RWPE1 (cell line): ENCODE measurements at regions not wholly inside any gene's neighbourhood (a gene's known extent, or its start where the extent isn't known, plus 50 kb on each side); places are given as distances from the start of the nearest gene placed in this dataset.

Source experiments
- CTCF ChIA-PET: fragments of 350-600 bp; sonication (Branson Sonifier 250); formaldehyde crosslinking; extraction: SDS; loops from one replicate; lab custom pipeline; 2021; lab: Yijun Ruan, JAX
- POLR2A ChIA-PET: fragments of 400-600 bp; formaldehyde crosslinking; extraction: SDS; loops from one replicate; lab custom pipeline; 2020; ENCODE audit warnings: antibody characterized with exemption; ENCODE audit not compliant: low non-redundant PET; lab: Yijun Ruan, JAX
- DNase-seq: peaks from one replicate; pipeline ENCODE4 v3.0.0; 2012; ENCODE audit warnings: low spot score
- H3K27ac ChIP-seq: fragments of 450-650 bp; 2 replicates; pipeline ENCODE4 v1.5.1; 2017
- CTCF ChIP-seq: fragments of 450-650 bp; conservative IDR thresholded peaks from 2 replicates; pipeline ENCODE4 v1.5.1; 2017; ENCODE audit warnings: low read depth, mild to moderate bottlenecking

GRCh38 chr10:71143610-71144009, 68.8 kb upstream of the UNC5B start:
- CTCF ChIA-PET = no interaction called here
- no peak for TF ChIP-seq CTCF

GRCh38 chr10:71144824-71145223, 67.5 kb upstream of the UNC5B start:
- no peak for TF ChIP-seq CTCF
- CTCF ChIA-PET = no interaction called here
- POLR2A ChIA-PET = no interaction called here
- no peak overlapping the region for H3K27ac ChIP-seq
- DNase-seq = no peak

More at GRCh38 chr10:71143610-71144009, 68.8 kb upstream of the UNC5B start:
- no peak for DNase-seq
- POLR2A ChIA-PET = interaction anchor here (0.6 kb wide), 1 partner anchor 48 kb away, joined by 6 read pairs; no protein-coding TSS in a partner anchor
- no peak overlapping the region for H3K27ac ChIP-seq

GRCh38 chr10:71145352-71145945, 66.9 kb upstream of the UNC5B start:
- no peak overlapping the region for H3K27ac ChIP-seq
- ChIA-PET CTCF (no interaction called here), POLR2A (no interaction called here)
- DNase-seq = no peak
- no peak for TF ChIP-seq CTCF

GRCh38 chr10:71150796-71151195, 61.6 kb upstream of the UNC5B start:
- POLR2A ChIA-PET = no interaction called here
- no peak for DNase-seq
- CTCF ChIA-PET = no interaction called here
- no peak for TF ChIP-seq CTCF
- H3K27ac ChIP-seq = no peak overlapping the region

GRCh38 chr10:71152043-71152442, 60.3 kb upstream of the UNC5B start:
- H3K27ac ChIP-seq = no peak overlapping the region
- CTCF ChIA-PET = interaction anchor here (0.6 to 1.3 kb wide), 3 partner anchors 19 to 636 kb away, joined by 3 to 4 read pairs (median 3); no protein-coding TSS in a partner anchor
- POLR2A ChIA-PET = no interaction called here
- no peak for DNase-seq
- no peak for TF ChIP-seq CTCF

GRCh38 chr10:71156436-71156835, 55.9 kb upstream of the UNC5B start:
- CTCF ChIA-PET = no interaction called here
- POLR2A ChIA-PET = no interaction called here
- no peak for TF ChIP-seq CTCF
- H3K27ac ChIP-seq = no peak overlapping the region
- DNase-seq = no peak
